Caco-2 (cell line): ENCODE measurements at regions not wholly inside any gene's neighbourhood (a gene's known extent, or its start where the extent isn't known, plus 50 kb on each side); places are given as distances from the start of the nearest gene placed in this dataset.

Experiments used
- BruUV-seq: library from RNA; stranded (reverse); fragments of 400-500 nt; replicated peaks from 2 replicates; lab custom pipeline; 2021; lab: Mats Ljungman, UMichigan
- CTCF ChIA-PET: fragments of 300-600 bp; sonication (Branson Sonifier 250); formaldehyde crosslinking; loops from one replicate; lab custom pipeline; 2022; ENCODE audit warnings: antibody characterized with exemption; lab: Charles Lee
- POLR2A ChIA-PET: fragments of 300-600 bp; sonication (Branson Sonifier 250); formaldehyde crosslinking; loops from one replicate; lab custom pipeline; 2022; ENCODE audit warnings: antibody characterized with exemption; lab: Charles Lee
- DNase-seq, 2 experiments: peaks; one replicate each; pipeline versions ENCODE4 v3.0.0 to v3.0.0-alpha.2; 2020 to 2022
- H3K27me3 ChIP-seq: replicated peaks from 2 replicates; pipeline ENCODE4 v1.6.0; 2011; ENCODE audit warnings: low read length; ENCODE audit not compliant: control insufficient read depth, insufficient read depth
- H3K36me3 ChIP-seq: 2 replicates; pipeline ENCODE4 v1.5.1; 2011; ENCODE audit warnings: low read length; ENCODE audit not compliant: control insufficient read depth, insufficient read depth
- H3K4me1 ChIP-seq: fragments of 250-450 bp; sonication (Bioruptor Pico); 2 replicates; pipeline ENCODE4 v1.5.1; 2020; ENCODE audit warnings: mild to moderate bottlenecking
- H3K4me3 ChIP-seq: 2 replicates; pipeline ENCODE4 v1.5.1; 2011; ENCODE audit warnings: low read depth, mild to moderate bottlenecking, control low read depth, low read length
- H3K9me3 ChIP-seq: fragments of 250-450 bp; sonication (Bioruptor Pico); 2 replicates; pipeline ENCODE4 v1.5.1; 2020; ENCODE audit warnings: mild to moderate bottlenecking, moderate library complexity
- H3K27ac Mint-ChIP-seq: one replicate; pipeline ENCODE4 v1.8.0; 2022; ENCODE audit warnings: mixed read lengths; ENCODE audit not compliant: unreplicated experiment
- H3K27me3 Mint-ChIP-seq: one replicate; pipeline ENCODE4 v1.8.0; 2022; ENCODE audit warnings: mixed read lengths; ENCODE audit not compliant: insufficient read depth, unreplicated experiment
- H3K36me3 Mint-ChIP-seq: one replicate; pipeline ENCODE4 v1.8.0; 2022; ENCODE audit warnings: mild to moderate bottlenecking, mixed read lengths; ENCODE audit not compliant: insufficient read depth, unreplicated experiment
- H3K4me1 Mint-ChIP-seq: one replicate; pipeline ENCODE4 v1.8.0; 2022; ENCODE audit warnings: low read depth, mixed read lengths; ENCODE audit not compliant: unreplicated experiment
- H3K4me3 Mint-ChIP-seq: one replicate; pipeline ENCODE4 v1.8.0; 2022; ENCODE audit warnings: mild to moderate bottlenecking, moderate library complexity, mixed read lengths; ENCODE audit not compliant: unreplicated experiment
- H3K9me3 Mint-ChIP-seq: one replicate; pipeline ENCODE4 v1.8.0; 2022; ENCODE audit warnings: mixed read lengths; ENCODE audit not compliant: unreplicated experiment
- CTCF ChIP-seq, 2 experiments: fragments of 200-600 bp in 1 of 2; IDR thresholded peaks; 1 replicate in 1 of 2; 2 replicates in 1 of 2; pipeline versions ENCODE4 v1.5.1 to v1.8.0; 2011 to 2022; ENCODE audit warnings: antibody characterized with exemption in 1 of 2, control low read depth in 1 of 2, inconsistent platforms in 1 of 2, low read depth in 1 of 2, low read length in 1 of 2, mild to moderate bottlenecking in 1 of 2, moderate library complexity in 1 of 2; ENCODE audit not compliant: insufficient read depth in 1 of 2, severe bottlenecking in 1 of 2, unreplicated experiment in 1 of 2
- intact Hi-C: fragments of 100-400 bp; cut with micrococcal nuclease; formaldehyde crosslinking; loops from one replicate; pipeline ENCODE4 v1.10.0; 2022; ENCODE audit not compliant: unreplicated experiment

- Mint-ChIP-seq H3K4me3 (no peak overlapping the region), H3K9me3 (peaks cover 20% of the 10 kb centered on the region), H3K27me3 (peaks cover 2% of the 10 kb centered on the region), H3K36me3 (no peaks in the 10 kb centered on the region), H3K27ac (no peak overlapping the region), H3K4me1 (no peaks in the 10 kb centered on the region)
- ChIA-PET CTCF (no interaction called here), POLR2A (no interaction called here)
- TF ChIP-seq CTCF (IDR thresholded peaks at IDR 0.05; ENCODE audit: insufficient read depth in 1 of 2, low read depth in 1 of 2, low read length in 1 of 2, severe bottlenecking in 1 of 2, unreplicated experiment in 1 of 2): no peak
- BruUV-seq: no TSS peak
- no peaks in the 10 kb centered on the region for H3K36me3 ChIP-seq
- no peaks in the 10 kb centered on the region for H3K4me1 ChIP-seq
- no peak overlapping the region for H3K4me3 ChIP-seq
- H3K9me3 ChIP-seq: peaks cover 9% of the 10 kb centered on the region; the same call in 1 of the 2 replicates
- intact Hi-C loops: no loop called here
- DNase-seq: no peak
- no peaks in the 10 kb centered on the region for H3K27me3 ChIP-seq
These were observed 177.5 kb downstream of the TLE3 start for GRCh38 chr15:69920221-69920620.

- no peaks in the 10 kb centered on the region for H3K36me3 Mint-ChIP-seq
- Histone ChIP-seq H3K4me1 (no peaks in the 10 kb centered on the region), H3K27me3 (no peaks in the 10 kb centered on the region), H3K36me3 (no peaks in the 10 kb centered on the region), H3K4me3 (no peak overlapping the region), H3K9me3 (peaks cover 9% of the 10 kb centered on the region; the same call in 1 of the 2 replicates)
- peaks cover 20% of the 10 kb centered on the region for H3K9me3 Mint-ChIP-seq
- intact Hi-C loops: no loop called here
- peaks cover 2% of the 10 kb centered on the region for H3K27me3 Mint-ChIP-seq
- H3K4me3 Mint-ChIP-seq: no peak overlapping the region
- ChIA-PET CTCF (no interaction called here), POLR2A (no interaction called here)
- BruUV-seq: no TSS peak
- no peak for DNase-seq
- TF ChIP-seq CTCF (IDR thresholded peaks at IDR 0.05; ENCODE audit: insufficient read depth in 1 of 2, low read depth in 1 of 2, low read length in 1 of 2, severe bottlenecking in 1 of 2, unreplicated experiment in 1 of 2): no peak
- H3K27ac Mint-ChIP-seq: no peak overlapping the region
- H3K4me1 Mint-ChIP-seq: no peaks in the 10 kb centered on the region
These were observed 175.8 kb downstream of the TLE3 start for GRCh38 chr15:69921626-69922619.

- ChIA-PET CTCF (no interaction called here), POLR2A (no interaction called here)
- no peaks in the 10 kb centered on the region for H3K27me3 Mint-ChIP-seq
- intact Hi-C loops: no loop called here
- H3K36me3 Mint-ChIP-seq: no peaks in the 10 kb centered on the region
- no peak overlapping the region for H3K4me3 ChIP-seq
- H3K9me3 ChIP-seq: peaks cover 11% of the 10 kb centered on the region; the same call in 1 of the 2 replicates
- no peaks in the 10 kb centered on the region for H3K4me1 ChIP-seq
- TF ChIP-seq CTCF (IDR thresholded peaks at IDR 0.05; ENCODE audit: insufficient read depth in 1 of 2, low read depth in 1 of 2, low read length in 1 of 2, severe bottlenecking in 1 of 2, unreplicated experiment in 1 of 2): no peak
- BruUV-seq: no TSS peak
- no peak for DNase-seq
- no peaks in the 10 kb centered on the region for H3K36me3 ChIP-seq
- no peak overlapping the region for H3K4me3 Mint-ChIP-seq
- H3K4me1 Mint-ChIP-seq: no peaks in the 10 kb centered on the region
- no peak overlapping the region for H3K27ac Mint-ChIP-seq
- H3K9me3 Mint-ChIP-seq: peaks cover 24% of the 10 kb centered on the region
- H3K27me3 ChIP-seq: no peaks in the 10 kb centered on the region
These were observed 173.2 kb downstream of the TLE3 start for GRCh38 chr15:69924531-69924930.
